ENCODE measurements at regions not wholly inside any gene's neighbourhood (a gene's known extent, or its start where the extent isn't known, plus 50 kb on each side); places are given as distances from the start of the nearest gene placed in this dataset.

- Histone ChIP-seq H3K27ac (no peak overlapping the region), H3K4me1 (no peaks in the 10 kb centered on the region), H3K4me3 (no peak overlapping the region), H3K9me3 (no peaks in the 10 kb centered on the region), H3K36me3 (no peaks in the 10 kb centered on the region), H3K27me3 (no peaks in the 10 kb centered on the region)
- intact Hi-C loops (cut with DNase I; ENCODE audit: low total_unique reads): no loop called here
- TF ChIP-seq POLR2A (IDR thresholded peaks at IDR 0.05) (no peak), EP300 (IDR thresholded peaks at IDR 0.05) (no peak), POLR2AphosphoS5 (IDR thresholded peaks at IDR 0.05) (no peak)
- TF ChIP-seq, protein P1, sequence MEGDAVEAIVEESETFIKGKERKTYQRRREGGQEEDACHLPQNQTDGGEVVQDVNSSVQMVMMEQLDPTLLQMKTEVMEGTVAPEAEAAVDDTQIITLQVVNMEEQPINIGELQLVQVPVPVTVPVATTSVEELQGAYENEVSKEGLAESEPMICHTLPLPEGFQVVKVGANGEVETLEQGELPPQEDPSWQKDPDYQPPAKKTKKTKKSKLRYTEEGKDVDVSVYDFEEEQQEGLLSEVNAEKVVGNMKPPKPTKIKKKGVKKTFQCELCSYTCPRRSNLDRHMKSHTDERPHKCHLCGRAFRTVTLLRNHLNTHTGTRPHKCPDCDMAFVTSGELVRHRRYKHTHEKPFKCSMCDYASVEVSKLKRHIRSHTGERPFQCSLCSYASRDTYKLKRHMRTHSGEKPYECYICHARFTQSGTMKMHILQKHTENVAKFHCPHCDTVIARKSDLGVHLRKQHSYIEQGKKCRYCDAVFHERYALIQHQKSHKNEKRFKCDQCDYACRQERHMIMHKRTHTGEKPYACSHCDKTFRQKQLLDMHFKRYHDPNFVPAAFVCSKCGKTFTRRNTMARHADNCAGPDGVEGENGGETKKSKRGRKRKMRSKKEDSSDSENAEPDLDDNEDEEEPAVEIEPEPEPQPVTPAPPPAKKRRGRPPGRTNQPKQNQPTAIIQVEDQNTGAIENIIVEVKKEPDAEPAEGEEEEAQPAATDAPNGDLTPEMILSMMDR (IDR thresholded peaks at IDR 0.05): no peak
- no peak for DNase-seq
- 83 to 91% (median 84%) methylated on average over 5 of the region's 5 CpGs for WGBS, 5 donors
These were observed 268.9 kb downstream of the SP3 start for GRCh38 chr2:173696274-173696673.

GRCh38 chr2:173697929-173698328 is 267.2 kb downstream of the SP3 start:
- Histone ChIP-seq H3K27me3 (no peaks in the 10 kb centered on the region), H3K4me1 (no peaks in the 10 kb centered on the region), H3K27ac (no peak overlapping the region), H3K9me3 (no peaks in the 10 kb centered on the region), H3K4me3 (no peak overlapping the region), H3K36me3 (no peaks in the 10 kb centered on the region)
- no peak for DNase-seq
- intact Hi-C loops (cut with DNase I; ENCODE audit: low total_unique reads): no loop called here
- 88 to 98% (median 95%) methylated on average over 1 of the region's 1 CpG for WGBS, 5 donors
- no peak for TF ChIP-seq EP300 (IDR thresholded peaks at IDR 0.05)
- peak in 1 of 4 donors; percentile 44 for TF ChIP-seq POLR2A (IDR thresholded peaks at IDR 0.05)
- TF ChIP-seq, protein P1 (IDR thresholded peaks at IDR 0.05): no peak
- TF ChIP-seq POLR2AphosphoS5 (IDR thresholded peaks at IDR 0.05): no peak

DNA sequence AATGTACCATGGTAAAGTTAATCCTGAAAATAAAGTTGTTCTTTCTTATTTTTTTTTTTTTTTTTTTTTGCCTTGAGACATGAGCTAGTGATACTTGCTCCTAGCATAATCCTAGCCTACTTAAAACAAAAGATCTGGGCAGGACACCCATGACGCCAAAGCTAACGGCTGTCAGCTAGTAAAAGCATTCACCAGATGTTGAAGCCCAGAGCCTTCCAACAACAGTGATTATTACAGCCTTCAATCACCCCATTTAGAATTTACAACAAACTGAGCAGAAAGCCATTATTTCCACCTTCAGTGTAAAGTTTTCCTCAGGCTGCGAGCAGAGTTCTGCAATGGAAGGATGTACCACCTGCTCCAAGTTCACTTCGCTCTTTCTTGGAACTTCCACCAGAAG is 259.5 kb downstream of the SP3 start:
- Histone ChIP-seq H3K27me3 (no peaks in the 10 kb centered on the region), H3K27ac (no peak overlapping the region), H3K9me3 (no peaks in the 10 kb centered on the region), H3K4me1 (no peaks in the 10 kb centered on the region), H3K36me3 (no peaks in the 10 kb centered on the region), H3K4me3 (no peak overlapping the region)
- DNase-seq: peak in 1 of 2 donors; percentile 10
- TF ChIP-seq POLR2AphosphoS5 (IDR thresholded peaks at IDR 0.05): no peak
- TF ChIP-seq, protein P1 (IDR thresholded peaks at IDR 0.05): no peak
- 64 to 83% (median 79%) methylated on average over 4 of the region's 4 CpGs for WGBS, 5 donors
- intact Hi-C loops (cut with DNase I; ENCODE audit: low total_unique reads): no loop called here

DNA sequence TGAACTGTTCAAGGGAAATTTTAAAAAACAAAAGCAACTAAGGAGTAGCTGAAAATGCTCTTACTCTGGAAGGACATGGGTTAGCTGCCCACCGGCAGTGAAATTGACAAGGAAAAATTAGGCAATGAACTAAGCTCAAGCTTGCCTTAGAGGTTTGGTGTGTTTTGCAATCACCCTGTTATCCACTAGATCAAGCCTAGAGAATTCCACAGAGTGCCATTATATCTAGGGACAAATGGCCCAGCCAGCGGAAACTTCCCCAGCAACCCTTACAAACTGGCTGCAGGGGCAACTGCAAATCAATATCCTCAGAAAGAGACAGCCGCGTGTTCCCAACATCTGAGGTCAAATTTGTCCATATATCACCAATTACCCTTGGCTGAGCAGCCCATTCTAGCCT is 258.2 kb downstream of the SP3 start:
- no peaks in the 10 kb centered on the region for H3K9me3 ChIP-seq
- H3K27me3 ChIP-seq: no peaks in the 10 kb centered on the region
- WGBS, 5 donors: 81 to 95% (median 91%) methylated on average over 4 of the region's 4 CpGs
- TF ChIP-seq EP300 (IDR thresholded peaks at IDR 0.05): no peak
- TF ChIP-seq, protein P1 (IDR thresholded peaks at IDR 0.05): no peak
- no peak for TF ChIP-seq POLR2AphosphoS5 (IDR thresholded peaks at IDR 0.05)
- TF ChIP-seq POLR2A (IDR thresholded peaks at IDR 0.05): no peak
- H3K27ac ChIP-seq: no peak overlapping the region
- no peak overlapping the region for H3K4me3 ChIP-seq
- no peaks in the 10 kb centered on the region for H3K36me3 ChIP-seq
- H3K4me1 ChIP-seq: no peaks in the 10 kb centered on the region
- no peak for DNase-seq
- intact Hi-C loops (cut with DNase I; ENCODE audit: low total_unique reads): no loop called here

Measured in stomach (tissue), 8 donors.